IPS DF 6.9 (cell line): ENCODE measurements at regions not wholly inside any gene's neighbourhood (a gene's known extent, or its start where the extent isn't known, plus 50 kb on each side); places are given as distances from the start of the nearest gene placed in this dataset.

Experiments
- DNase-seq: peaks from one replicate; pipeline ENCODE4 v3.0.0-alpha.2; 2013; ENCODE audit warnings: low read depth, low spot score
- H3K27ac ChIP-seq: one replicate; pipeline ENCODE4 v1.5.1; 2013; ENCODE audit warnings: low read length, control low read depth
- H3K27me3 ChIP-seq: 2 replicates; pipeline ENCODE4 v1.6.1; 2013; ENCODE audit warnings: mild to moderate bottlenecking, low read length; ENCODE audit not compliant: control insufficient read depth, insufficient read depth
- H3K36me3 ChIP-seq: 2 replicates; pipeline ENCODE4 v1.6.1; 2013; ENCODE audit warnings: low read length; ENCODE audit not compliant: control insufficient read depth, insufficient read depth
- H3K4me1 ChIP-seq: 2 replicates; pipeline ENCODE4 v1.6.1; 2013; ENCODE audit warnings: low read length; ENCODE audit not compliant: control insufficient read depth, insufficient read depth
- H3K4me3 ChIP-seq: 2 replicates; pipeline ENCODE4 v1.5.1; 2013; ENCODE audit warnings: mild to moderate bottlenecking, low read length
- H3K9me3 ChIP-seq: 2 replicates; pipeline ENCODE4 v1.6.1; 2013; ENCODE audit warnings: low read length, inconsistent platforms; ENCODE audit not compliant: control insufficient read depth, insufficient read depth
- WGBS: extraction: QIAGEN DNeasy Blood & Tissue Kit; methylation state at CpG from one replicate; pipeline ENCODE4 v1.1.7; 2013; ENCODE audit warnings: mixed read lengths, missing lambda C conversion rate; ENCODE audit not compliant: insufficient read length, insufficient coverage; 5-methylcytosine and 5-hydroxymethylcytosine counted together

DNA sequence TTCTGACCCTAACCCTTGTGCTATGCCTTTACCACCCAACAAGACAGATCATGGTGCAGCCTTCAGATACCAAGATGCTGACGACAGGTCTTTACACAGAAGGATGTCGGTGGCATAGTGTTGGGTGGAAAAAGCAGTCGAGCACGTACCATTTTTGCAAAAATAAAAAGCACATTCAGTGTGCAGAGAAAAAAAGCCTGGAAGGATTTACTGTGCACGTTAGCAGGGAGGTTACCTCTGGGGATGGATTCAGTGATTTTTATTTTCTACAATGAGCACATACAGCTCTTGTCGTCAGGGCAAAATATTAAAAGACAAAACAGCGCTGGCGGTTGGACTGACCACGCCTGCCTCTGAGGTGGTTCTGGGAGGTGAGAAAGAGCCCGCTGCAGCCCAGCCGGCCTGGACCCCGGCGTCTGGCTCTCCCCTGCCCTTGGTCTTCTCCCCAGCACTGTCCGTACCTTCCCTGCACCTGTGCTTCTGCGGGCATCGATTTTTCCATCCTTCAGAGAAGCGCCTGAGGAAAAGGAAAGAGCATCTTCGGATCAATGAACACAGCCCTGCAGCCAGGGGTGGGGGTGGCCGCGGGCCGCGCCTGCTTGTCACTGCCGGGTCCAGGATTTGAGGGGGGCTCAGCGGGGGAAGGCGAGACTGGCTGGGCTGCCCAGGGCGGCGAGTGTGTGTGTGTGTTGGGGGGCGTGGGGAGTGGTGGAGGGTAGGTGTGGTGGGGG is 200.0 kb upstream of the IER5L start:
- Histone ChIP-seq H3K9me3 (no peaks in the 10 kb centered on the region), H3K4me1 (peaks cover 7% of the 10 kb centered on the region), H3K27ac (no peak overlapping the region), H3K4me3 (no peak overlapping the region), H3K36me3 (no peaks in the 10 kb centered on the region), H3K27me3 (no peaks in the 10 kb centered on the region)
- DNase-seq: no peak
- WGBS: 100% methylated on average over 1 of the region's 28 CpGs

DNA sequence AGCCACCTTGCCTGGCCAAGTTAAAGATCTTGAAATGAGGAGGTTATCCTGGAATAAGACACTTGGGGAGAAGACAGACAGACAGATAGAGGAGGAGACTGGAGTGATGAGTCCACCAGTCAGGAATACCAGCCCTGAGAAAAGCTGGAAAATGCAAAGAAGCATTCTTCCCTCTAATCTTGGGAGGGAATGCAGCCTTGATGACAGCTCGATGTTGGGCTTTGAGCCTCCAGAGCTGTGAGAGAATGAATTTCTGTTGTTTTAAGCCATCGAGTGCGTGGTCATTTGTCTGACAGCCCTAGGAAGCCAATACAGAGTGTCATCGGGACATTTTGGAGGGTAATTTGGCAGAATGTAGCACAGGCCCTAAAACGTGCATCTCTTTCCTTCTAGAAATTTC is 199.1 kb upstream of the IER5L start:
- no peaks in the 10 kb centered on the region for H3K9me3 ChIP-seq
- WGBS: no CpG with 5 or more reads among the region's 5 CpGs

DNA sequence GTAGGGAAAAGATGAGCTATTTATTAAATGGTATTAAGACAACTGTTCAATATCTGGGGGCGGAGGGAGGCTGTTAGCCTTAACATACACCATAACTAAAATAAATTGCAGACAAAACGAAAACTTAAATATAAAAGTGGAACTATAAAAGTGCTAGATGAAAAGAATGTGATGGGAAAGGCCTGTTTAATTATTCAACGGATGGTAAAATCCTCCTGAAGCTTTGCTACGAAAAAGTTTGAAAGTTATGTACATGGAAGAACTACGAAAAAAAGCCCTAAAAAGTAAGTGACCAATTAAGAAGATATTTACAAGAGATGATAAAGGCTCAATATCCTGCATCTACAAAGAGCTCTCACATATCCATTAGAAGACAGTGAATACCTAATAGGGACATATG is 197.8 kb upstream of the IER5L start:
- Histone ChIP-seq H3K4me1 (no peaks in the 10 kb centered on the region), H3K4me3 (no peak overlapping the region), H3K36me3 (no peaks in the 10 kb centered on the region), H3K9me3 (no peaks in the 10 kb centered on the region), H3K27me3 (no peaks in the 10 kb centered on the region), H3K27ac (no peak overlapping the region)
- no peak for DNase-seq
- WGBS: no CpG with 5 or more reads among the region's 5 CpGs

More for the DNA sequence above, 199.1 kb upstream of the IER5L start:
- H3K27ac ChIP-seq: no peak overlapping the region
- no peaks in the 10 kb centered on the region for H3K27me3 ChIP-seq
- no peak for DNase-seq
- H3K4me3 ChIP-seq: no peak overlapping the region
- no peaks in the 10 kb centered on the region for H3K36me3 ChIP-seq
- H3K4me1 ChIP-seq: no peaks in the 10 kb centered on the region; the same call in 1 of the 2 replicates

DNA sequence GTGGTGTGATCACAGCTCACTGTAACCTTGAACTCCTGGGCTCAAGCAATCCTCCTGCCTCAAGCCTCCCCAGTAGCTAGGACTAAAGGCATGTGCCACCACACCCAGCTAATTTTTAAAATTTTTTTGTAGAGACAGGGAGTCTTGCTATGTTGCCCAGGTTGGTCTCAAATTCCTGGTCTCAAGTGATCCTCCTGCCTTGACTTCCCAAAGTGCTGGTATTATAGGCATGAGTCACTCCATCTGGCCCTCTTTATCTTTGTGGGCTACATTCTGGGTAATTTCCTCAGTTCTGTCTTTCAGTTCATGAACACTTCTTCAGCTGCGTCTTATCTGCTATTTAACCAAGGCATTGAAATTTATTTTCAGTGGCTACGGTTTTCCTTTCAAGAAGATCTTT is 196.6 kb upstream of the IER5L start:
- H3K27me3 ChIP-seq: no peaks in the 10 kb centered on the region
- no peaks in the 10 kb centered on the region for H3K4me1 ChIP-seq
- no peak overlapping the region for H3K27ac ChIP-seq
- WGBS: no CpG with 5 or more reads among the region's 2 CpGs
- no peaks in the 10 kb centered on the region for H3K9me3 ChIP-seq
- H3K36me3 ChIP-seq: no peaks in the 10 kb centered on the region
- no peak for DNase-seq
- no peak overlapping the region for H3K4me3 ChIP-seq

DNA sequence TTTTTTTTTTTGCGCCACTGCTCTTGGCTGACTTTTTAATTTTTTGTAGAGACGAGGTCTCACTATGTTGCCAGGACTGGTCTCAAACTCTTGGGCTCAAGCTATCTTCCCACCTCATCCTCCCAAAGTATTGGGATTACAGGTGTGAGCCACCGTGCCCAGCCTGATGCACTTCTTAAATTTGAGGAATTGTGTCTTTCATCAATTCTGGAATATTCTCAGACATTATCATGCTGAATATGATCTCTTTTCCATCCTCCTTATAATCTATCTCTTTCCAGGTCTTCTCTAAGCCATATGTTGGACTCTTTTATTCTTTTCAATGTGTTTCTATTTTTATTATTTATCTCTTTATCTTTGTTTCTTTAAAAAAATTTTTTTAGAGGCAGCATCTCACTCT is 196.2 kb upstream of the IER5L start:
- no peak overlapping the region for H3K27ac ChIP-seq
- no peaks in the 10 kb centered on the region for H3K27me3 ChIP-seq
- H3K36me3 ChIP-seq: no peaks in the 10 kb centered on the region
- no peaks in the 10 kb centered on the region for H3K9me3 ChIP-seq
- WGBS: no CpG with 5 or more reads among the region's 3 CpGs
- no peak overlapping the region for H3K4me3 ChIP-seq
- no peaks in the 10 kb centered on the region for H3K4me1 ChIP-seq
- no peak for DNase-seq

DNA sequence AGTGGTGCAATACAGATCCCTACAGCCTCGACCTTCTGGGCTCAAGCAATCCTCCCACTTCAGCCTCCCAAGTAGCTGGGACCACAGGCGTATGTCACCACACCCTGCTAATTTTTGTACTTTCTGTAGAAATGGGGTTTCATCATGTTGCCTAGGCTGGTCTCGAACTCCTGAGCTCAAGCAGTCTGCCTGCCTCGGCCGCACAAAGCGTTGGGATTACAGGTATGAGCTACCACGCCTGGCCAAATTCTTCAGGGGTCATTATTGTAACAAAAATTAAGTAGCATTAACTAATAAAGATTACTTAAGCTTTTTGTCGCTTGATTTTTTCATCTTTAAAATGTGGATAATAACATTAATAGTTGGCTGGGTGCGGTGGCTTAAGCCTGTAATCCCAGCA is 195.3 kb upstream of the IER5L start:
- no peak for DNase-seq
- no CpG with 5 or more reads among the region's 9 CpGs for WGBS
- Histone ChIP-seq H3K4me1 (no peaks in the 10 kb centered on the region), H3K4me3 (no peak overlapping the region), H3K36me3 (no peaks in the 10 kb centered on the region), H3K27ac (no peak overlapping the region), H3K27me3 (no peaks in the 10 kb centered on the region), H3K9me3 (no peaks in the 10 kb centered on the region)

DNA sequence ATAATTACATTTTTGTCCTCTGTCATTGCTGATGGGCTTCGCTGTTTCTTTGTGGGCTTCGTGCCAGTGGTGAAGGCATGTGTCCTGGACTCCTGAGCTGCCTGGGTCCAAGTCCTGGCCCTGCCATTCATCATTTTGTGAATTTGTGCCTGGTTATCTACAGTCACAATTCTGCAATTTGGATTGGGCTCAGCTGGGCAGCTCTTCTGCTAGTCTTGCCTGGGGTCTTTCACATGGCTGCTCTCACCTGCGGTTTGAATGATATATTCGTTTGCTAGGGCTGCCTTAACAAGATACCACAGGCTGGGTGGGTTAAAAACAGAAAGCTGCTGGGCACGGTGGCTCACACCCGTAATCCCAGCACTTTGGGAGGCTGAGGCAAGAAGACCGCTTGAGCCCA is 192.7 kb upstream of the IER5L start:
- no peaks in the 10 kb centered on the region for H3K4me1 ChIP-seq
- no peaks in the 10 kb centered on the region for H3K27me3 ChIP-seq
- no peak for DNase-seq
- no peaks in the 10 kb centered on the region for H3K36me3 ChIP-seq
- H3K27ac ChIP-seq: no peak overlapping the region
- no CpG with 5 or more reads among the region's 7 CpGs for WGBS
- no peak overlapping the region for H3K4me3 ChIP-seq
- no peaks in the 10 kb centered on the region for H3K9me3 ChIP-seq

DNA sequence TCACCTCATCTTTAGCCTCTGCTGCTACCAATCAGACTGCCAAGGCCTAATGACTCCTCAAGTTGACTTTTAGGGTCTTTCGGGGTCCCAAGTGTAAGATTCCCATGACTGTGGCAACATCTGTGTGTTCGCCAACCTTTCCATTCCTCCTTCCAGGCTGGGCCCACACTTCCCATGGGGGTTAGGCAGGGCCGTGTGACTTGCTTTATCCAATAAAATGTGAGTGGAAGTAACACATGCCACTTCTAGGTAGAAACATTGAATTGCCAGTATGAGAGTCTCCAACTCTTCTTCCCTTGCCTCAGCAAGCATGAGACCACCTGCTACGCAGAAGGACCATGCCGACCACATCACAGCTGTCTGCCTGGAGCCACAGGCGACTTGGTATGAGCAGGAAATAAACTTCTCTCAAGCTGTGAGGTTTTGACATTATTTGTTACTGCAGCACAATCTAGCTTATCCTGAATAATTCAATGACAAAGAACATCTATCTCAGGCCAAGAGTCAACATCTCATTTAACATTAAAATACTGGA is 190.4 kb upstream of the IER5L start:
- Histone ChIP-seq H3K36me3 (no peaks in the 10 kb centered on the region), H3K4me3 (no peak overlapping the region), H3K27ac (no peak overlapping the region), H3K4me1 (no peaks in the 10 kb centered on the region), H3K27me3 (no peaks in the 10 kb centered on the region), H3K9me3 (no peaks in the 10 kb centered on the region)
- no CpG with 5 or more reads among the region's 6 CpGs for WGBS
- no peak for DNase-seq

DNA sequence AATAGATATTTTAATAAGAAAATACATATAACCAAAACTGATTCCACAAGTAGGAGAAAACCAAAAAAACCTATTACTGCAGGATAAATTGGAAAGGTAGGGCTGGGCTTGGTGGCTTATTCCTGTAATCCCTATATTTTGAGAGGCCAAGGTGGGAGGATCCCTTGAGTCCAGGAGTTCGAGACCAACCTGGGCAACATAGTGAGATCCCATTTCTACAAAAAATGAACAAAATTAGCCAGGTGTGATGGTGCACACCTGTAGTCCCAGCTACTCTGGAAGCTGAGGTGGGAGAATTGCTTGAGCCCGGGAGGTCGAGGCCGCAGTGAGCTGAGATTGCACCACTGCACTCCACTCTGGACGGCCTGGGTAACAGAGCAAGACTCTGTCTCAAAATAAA is 189.2 kb upstream of the IER5L start:
- Histone ChIP-seq H3K27ac (no peak overlapping the region), H3K36me3 (no peaks in the 10 kb centered on the region)
- no CpG with 5 or more reads among the region's 5 CpGs for WGBS

DNA sequence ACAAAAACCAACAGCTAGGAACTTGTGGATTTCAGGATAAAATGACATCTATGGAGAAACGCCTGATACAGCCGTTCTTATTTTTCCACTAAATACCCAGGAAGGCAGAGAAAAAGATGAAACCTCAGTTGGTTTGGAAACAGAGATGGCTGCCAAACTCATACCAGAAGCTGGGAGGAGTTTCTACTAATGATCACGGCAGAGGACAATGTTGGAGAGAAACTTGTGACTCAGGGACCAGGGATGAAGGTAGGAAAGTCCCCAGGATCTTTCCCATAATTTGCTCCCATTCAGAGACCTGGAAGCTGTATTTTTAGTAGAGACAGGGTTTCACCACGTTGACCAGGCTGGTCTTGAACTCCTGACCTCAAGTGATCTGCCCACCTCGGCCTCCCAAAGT is 187.1 kb upstream of the IER5L start:
- Histone ChIP-seq H3K27ac (no peak overlapping the region), H3K4me1 (peaks cover 3% of the 10 kb centered on the region; the same call in 1 of the 2 replicates), H3K4me3 (no peak overlapping the region), H3K36me3 (0 out of 2 replicates have a peak, but pooled peaks cover 2% of the 10 kb centered on the region), H3K9me3 (no peaks in the 10 kb centered on the region), H3K27me3 (no peaks in the 10 kb centered on the region)
- no CpG with 5 or more reads among the region's 5 CpGs for WGBS
- DNase-seq: no peak

More for the DNA sequence above, 189.2 kb upstream of the IER5L start:
- Histone ChIP-seq H3K9me3 (no peaks in the 10 kb centered on the region), H3K4me3 (no peak overlapping the region), H3K27me3 (no peaks in the 10 kb centered on the region), H3K4me1 (no peaks in the 10 kb centered on the region)
- no peak for DNase-seq
